Osteocyte (in vitro differentiated cells): ENCODE measurements at regions not wholly inside any gene's neighbourhood (a gene's known extent, or its start where the extent isn't known, plus 50 kb on each side); places are given as distances from the start of the nearest gene placed in this dataset.

ENCODE experiments used
- DNase-seq: peaks from one replicate; pipeline ENCODE4 v3.0.0; 2021; ENCODE audit warnings: mixed read lengths; ENCODE audit not compliant: unreplicated experiment; ENCODE audit errors: extremely low spot score
- H3K27ac Mint-ChIP-seq: one replicate; pipeline ENCODE4 v1.8.0; 2021; ENCODE audit warnings: mild to moderate bottlenecking, mixed read lengths; ENCODE audit not compliant: unreplicated experiment
- H3K27me3 Mint-ChIP-seq: one replicate; pipeline ENCODE4 v1.8.0; 2021; ENCODE audit warnings: mixed read lengths; ENCODE audit not compliant: unreplicated experiment
- H3K36me3 Mint-ChIP-seq: one replicate; pipeline ENCODE4 v1.8.0; 2021; ENCODE audit warnings: mixed read lengths; ENCODE audit not compliant: unreplicated experiment
- H3K4me1 Mint-ChIP-seq: one replicate; pipeline ENCODE4 v1.8.0; 2021; ENCODE audit warnings: mixed read lengths; ENCODE audit not compliant: unreplicated experiment
- H3K4me3 Mint-ChIP-seq: one replicate; pipeline ENCODE4 v1.8.0; 2021; ENCODE audit warnings: mild to moderate bottlenecking, moderate library complexity, mixed read lengths; ENCODE audit not compliant: unreplicated experiment
- H3K9me3 Mint-ChIP-seq: one replicate; pipeline ENCODE4 v1.8.0; 2021; ENCODE audit warnings: mixed read lengths; ENCODE audit not compliant: unreplicated experiment
- CTCF ChIP-seq: fragments of 200-600 bp; sonication (generic); IDR thresholded peaks from 2 replicates; pipeline ENCODE4 v1.5.0; 2021; ENCODE audit warnings: antibody characterized with exemption, mild to moderate bottlenecking, moderate library complexity

GRCh38 chr2:12090072-12090471, 343.6 kb downstream of the LPIN1 start:
- Mint-ChIP-seq H3K9me3 (peaks cover 5% of the 10 kb centered on the region), H3K36me3 (no peaks in the 10 kb centered on the region), H3K4me1 (peaks cover 63% of the 10 kb centered on the region), H3K4me3 (no peak overlapping the region), H3K27ac (no peak overlapping the region), H3K27me3 (no peaks in the 10 kb centered on the region)
- DNase-seq: no peak
- TF ChIP-seq CTCF: no peak

- Mint-ChIP-seq H3K4me3 (no peak overlapping the region), H3K36me3 (no peaks in the 10 kb centered on the region), H3K27me3 (no peaks in the 10 kb centered on the region), H3K4me1 (peaks cover 63% of the 10 kb centered on the region), H3K27ac (peak overlapping the region; percentile 75), H3K9me3 (peaks cover 5% of the 10 kb centered on the region)
- DNase-seq: no peak
- TF ChIP-seq CTCF: no peak
Observed at GRCh38 chr2:12090590-12090989, 344.2 kb downstream of the LPIN1 start.

DNA sequence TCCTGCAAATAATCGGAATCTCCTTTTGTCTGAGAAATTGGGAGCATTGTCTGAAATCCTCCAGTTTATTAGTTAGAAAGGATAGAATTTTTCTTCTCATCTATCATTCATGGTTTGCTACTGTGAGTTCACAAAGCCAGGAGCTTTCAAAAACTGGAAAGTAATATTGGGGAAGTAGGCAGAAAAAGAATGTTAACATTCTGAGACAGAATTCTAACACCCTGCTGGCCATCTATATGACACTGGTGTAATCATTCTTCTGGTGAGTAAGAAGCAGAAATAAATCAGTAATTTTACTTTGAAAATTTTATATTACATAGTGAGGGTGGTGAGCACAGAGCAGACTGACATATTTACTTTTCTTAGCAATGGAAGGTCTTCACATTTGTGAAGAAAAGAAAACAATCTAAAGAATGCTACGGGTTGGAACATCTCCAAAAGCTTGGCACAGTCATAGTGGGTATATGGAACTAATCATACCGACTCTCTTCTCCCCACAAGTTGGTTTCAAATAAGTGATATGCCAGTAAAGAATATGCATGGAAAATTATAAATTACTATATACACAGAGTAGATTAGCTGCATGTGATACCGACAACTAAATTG, 344.9 kb downstream of the LPIN1 start:
- H3K36me3 Mint-ChIP-seq: no peaks in the 10 kb centered on the region
- H3K27ac Mint-ChIP-seq: peak overlapping the region; percentile 75
- no peak for TF ChIP-seq CTCF
- peaks cover 65% of the 10 kb centered on the region for H3K4me1 Mint-ChIP-seq
- no peak for DNase-seq
- no peak overlapping the region for H3K4me3 Mint-ChIP-seq
- H3K9me3 Mint-ChIP-seq: peaks cover 5% of the 10 kb centered on the region
- H3K27me3 Mint-ChIP-seq: no peaks in the 10 kb centered on the region

GRCh38 chr2:12094134-12094533, 347.7 kb downstream of the LPIN1 start:
- no peaks in the 10 kb centered on the region for H3K27me3 Mint-ChIP-seq
- no peak for TF ChIP-seq CTCF
- H3K4me1 Mint-ChIP-seq: peaks cover 55% of the 10 kb centered on the region
- no peaks in the 10 kb centered on the region for H3K36me3 Mint-ChIP-seq
- H3K27ac Mint-ChIP-seq: no peak overlapping the region
- H3K9me3 Mint-ChIP-seq: no peaks in the 10 kb centered on the region
- DNase-seq: no peak
- no peak overlapping the region for H3K4me3 Mint-ChIP-seq

DNA sequence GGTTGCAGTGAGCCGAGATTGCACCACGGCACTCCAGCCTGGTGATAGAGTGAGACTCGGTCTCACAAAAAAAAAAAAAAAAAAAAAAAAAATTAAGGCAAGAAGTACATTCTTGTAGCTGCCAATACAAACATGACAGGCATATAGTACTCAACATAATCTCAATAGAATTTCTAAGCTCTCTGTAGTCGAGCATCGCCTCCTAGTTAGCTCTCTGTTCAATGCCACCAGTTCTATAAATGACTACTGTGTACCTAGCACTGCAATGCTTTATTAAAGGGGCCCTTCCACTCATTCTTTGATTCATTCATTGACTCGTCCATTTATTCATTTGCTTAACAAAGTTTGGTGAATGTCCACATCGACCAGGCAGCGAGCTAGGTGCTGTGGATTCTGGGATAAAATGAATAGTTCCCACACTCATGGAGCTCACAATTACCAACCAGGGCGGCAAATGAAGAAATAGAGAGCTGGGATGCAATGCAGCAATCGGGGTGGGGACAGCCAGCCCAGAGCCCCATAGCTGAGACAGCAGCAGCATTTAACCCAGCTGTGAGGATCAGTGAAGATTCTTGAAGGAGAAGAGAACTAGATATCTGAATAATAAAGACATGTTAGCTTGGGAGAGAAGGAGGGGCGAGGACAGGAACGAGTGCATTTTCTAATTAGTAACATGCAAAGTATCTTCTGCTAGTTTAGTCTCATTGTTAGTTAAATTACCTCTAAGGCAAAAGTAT, 349.8 kb downstream of the LPIN1 start:
- Mint-ChIP-seq H3K4me1 (peaks cover 35% of the 10 kb centered on the region), H3K4me3 (no peak overlapping the region), H3K9me3 (no peaks in the 10 kb centered on the region), H3K27me3 (no peaks in the 10 kb centered on the region), H3K36me3 (no peaks in the 10 kb centered on the region), H3K27ac (no peak overlapping the region)
- TF ChIP-seq CTCF: no peak
- DNase-seq: peak; percentile 25
